Trophoblast cell (in vitro differentiated cells and primary cell): ENCODE measurements at regions not wholly inside any gene's neighbourhood (a gene's known extent, or its start where the extent isn't known, plus 50 kb on each side); places are given as distances from the start of the nearest gene placed in this dataset.

Experiments used
- DNase-seq, 2 donors: peaks; one replicate each; pipeline ENCODE4 v3.0.0-alpha.2; 2016
- H2AFZ ChIP-seq: 2 replicates; pipeline ENCODE4 v1.6.1; 2013; ENCODE audit warnings: low read length, moderate library complexity, mild to moderate bottlenecking; ENCODE audit not compliant: insufficient read depth, poor library complexity
- H2AK5ac ChIP-seq: 2 replicates; pipeline ENCODE4 v1.6.1; 2013; ENCODE audit warnings: mild to moderate bottlenecking, low read length
- H2BK120ac ChIP-seq: 2 replicates; pipeline ENCODE4 v1.6.1; 2013; ENCODE audit warnings: low read length, mild to moderate bottlenecking, moderate library complexity; ENCODE audit not compliant: insufficient read depth, poor library complexity
- H2BK12ac ChIP-seq: 2 replicates; pipeline ENCODE4 v1.6.1; 2013; ENCODE audit warnings: mild to moderate bottlenecking, low read length, moderate library complexity
- H2BK5ac ChIP-seq: 2 replicates; pipeline ENCODE4 v1.6.1; 2013; ENCODE audit warnings: low read length, low read depth, moderate library complexity, mild to moderate bottlenecking; ENCODE audit not compliant: poor library complexity
- H3K14ac ChIP-seq: 2 replicates; pipeline ENCODE4 v1.6.1; 2013; ENCODE audit warnings: mild to moderate bottlenecking, low read length
- H3K18ac ChIP-seq: 2 replicates; pipeline ENCODE4 v1.6.1; 2013; ENCODE audit warnings: mild to moderate bottlenecking, low read length
- H3K23ac ChIP-seq: 2 replicates; pipeline ENCODE4 v1.6.1; 2013; ENCODE audit warnings: low read length
- H3K27ac ChIP-seq: 2 replicates; pipeline ENCODE4 v1.5.1; 2013; ENCODE audit warnings: low read depth, mild to moderate bottlenecking, inconsistent platforms, low read length, moderate library complexity
- H3K27me3 ChIP-seq: 2 replicates; pipeline ENCODE4 v1.6.1; 2013; ENCODE audit warnings: inconsistent platforms, mild to moderate bottlenecking, low read length, moderate library complexity; ENCODE audit not compliant: insufficient read depth
- H3K36me3 ChIP-seq, 2 experiments: 1 replicate in 1 of 2; 2 replicates in 1 of 2; pipeline ENCODE4 v1.6.1; 2013; ENCODE audit warnings: low read length in 2 of 2, mild to moderate bottlenecking in 2 of 2, moderate library complexity in 1 of 2; ENCODE audit not compliant: insufficient read depth in 2 of 2, control insufficient read depth in 1 of 2
- H3K4ac ChIP-seq: 2 replicates; pipeline ENCODE4 v1.6.1; 2013; ENCODE audit warnings: low read depth, mild to moderate bottlenecking, low read length, moderate library complexity
- H3K4me1 ChIP-seq, 2 experiments: 1 replicate in 1 of 2; 2 replicates in 1 of 2; pipeline ENCODE4 v1.6.1; 2013; ENCODE audit warnings: low read length in 2 of 2, mild to moderate bottlenecking in 2 of 2, moderate library complexity in 1 of 2; ENCODE audit not compliant: insufficient read depth in 2 of 2, control insufficient read depth in 1 of 2
- H3K4me2 ChIP-seq: 2 replicates; pipeline ENCODE4 v1.6.1; 2013; ENCODE audit warnings: inconsistent platforms, mild to moderate bottlenecking, low read length, moderate library complexity
- H3K4me3 ChIP-seq: 2 replicates; pipeline ENCODE4 v1.5.1; 2013; ENCODE audit warnings: mild to moderate bottlenecking, low read depth, low read length, inconsistent platforms
- H3K79me1 ChIP-seq: one replicate; pipeline ENCODE4 v1.6.1; 2013; ENCODE audit warnings: low read length
- H3K79me2 ChIP-seq: 2 replicates; pipeline ENCODE4 v1.6.1; 2013; ENCODE audit warnings: low read length, mild to moderate bottlenecking; ENCODE audit not compliant: control insufficient read depth, insufficient read depth, poor library complexity
- H3K9ac ChIP-seq: 2 replicates; pipeline ENCODE4 v1.6.1; 2013; ENCODE audit warnings: mild to moderate bottlenecking, low read length
- H3K9me3 ChIP-seq: 2 replicates; pipeline ENCODE4 v1.6.1; 2013; ENCODE audit warnings: low read depth, mild to moderate bottlenecking, control low read depth, inconsistent platforms, low read length; ENCODE audit not compliant: insufficient read depth
- H4K12ac ChIP-seq: 2 replicates; pipeline ENCODE4 v1.6.1; 2013; ENCODE audit warnings: low read depth, mild to moderate bottlenecking, low read length, moderate library complexity
- H4K8ac ChIP-seq: 2 replicates; pipeline ENCODE4 v1.6.1; 2013; ENCODE audit warnings: low read depth, mild to moderate bottlenecking, low read length, moderate library complexity
- H4K91ac ChIP-seq: one replicate; pipeline ENCODE4 v1.6.1; 2013; ENCODE audit warnings: low read depth, mild to moderate bottlenecking, low read length, moderate library complexity
- WGBS: extraction: QIAGEN DNeasy Blood & Tissue Kit; methylation state at CpG from one replicate; pipeline ENCODE4 v1.1.7; 2013; ENCODE audit warnings: missing lambda C conversion rate; ENCODE audit not compliant: insufficient read length, insufficient coverage; ENCODE audit errors: extremely low coverage; 5-methylcytosine and 5-hydroxymethylcytosine counted together

DNA sequence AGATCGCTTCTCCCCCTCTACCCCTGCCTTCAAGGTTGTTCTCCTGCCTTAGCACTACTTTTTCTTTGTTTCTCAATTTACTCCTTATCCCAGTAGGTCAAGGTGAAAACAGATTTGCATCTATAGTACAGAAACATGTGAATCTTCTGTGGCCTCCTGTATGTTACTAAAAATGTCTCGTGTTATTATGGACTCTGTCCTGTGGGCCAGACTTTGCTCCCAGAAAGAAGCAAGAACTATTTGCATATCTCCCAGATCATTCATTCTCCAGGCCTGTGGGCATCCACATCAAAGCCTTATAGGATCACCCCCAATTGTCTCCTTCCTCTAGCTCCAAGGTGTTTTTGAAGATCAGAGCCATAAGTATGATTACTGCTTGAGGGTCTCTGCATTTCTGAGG, 169.5 kb upstream of the ROPN1 start:
- Histone ChIP-seq H2AK5ac (no peak overlapping the region), H4K91ac (no peak overlapping the region), H4K8ac (no peak overlapping the region), H2BK5ac (no peak overlapping the region), H3K9me3 (peaks cover 2% of the 10 kb centered on the region), H3K79me1 (no peaks in the 10 kb centered on the region), H3K9ac (no peak overlapping the region), H3K27me3 (no peaks in the 10 kb centered on the region), H3K4me1 (peaks cover 0 to 13% of the 10 kb centered on the region in 2 experiments), H3K79me2 (no peaks in the 10 kb centered on the region), H3K36me3 (peaks cover 0 to 2% of the 10 kb centered on the region in 2 experiments), H2BK12ac (no peak overlapping the region), H2AFZ (no peak overlapping the region), H4K12ac (no peak overlapping the region), H3K4me3 (no peak overlapping the region), H3K27ac (no peak overlapping the region), H3K4me2 (no peak overlapping the region), H2BK120ac (no peak overlapping the region), H3K14ac (no peak overlapping the region), H3K23ac (no peak overlapping the region), H3K4ac (no peak overlapping the region), H3K18ac (no peak overlapping the region)
- no CpG with 5 or more reads among the region's 2 CpGs for WGBS
- DNase-seq = no peak

DNA sequence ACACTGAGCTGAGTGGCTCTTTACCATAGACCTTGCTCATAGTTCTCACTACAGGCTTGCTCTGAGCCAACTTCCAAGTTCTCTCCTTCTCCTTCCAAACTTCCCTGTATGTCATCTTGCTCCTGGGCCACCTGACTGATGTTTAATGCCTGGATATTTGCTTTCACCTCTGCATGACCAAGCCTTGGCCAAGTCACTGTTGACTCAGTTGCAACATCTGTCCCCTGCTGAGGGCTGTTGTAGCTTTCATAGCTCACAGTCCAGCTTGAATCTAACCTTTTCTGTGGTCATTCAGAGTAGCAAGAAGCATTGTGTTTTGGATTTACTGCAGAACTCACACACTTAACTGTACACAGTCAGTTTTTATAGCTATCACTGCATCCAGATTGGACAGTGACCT, 171.8 kb upstream of the ROPN1 start:
- Histone ChIP-seq H3K23ac (no peak overlapping the region), H3K9ac (no peak overlapping the region), H3K14ac (no peak overlapping the region), H3K4me3 (no peak overlapping the region), H4K12ac (no peak overlapping the region), H3K36me3 (peaks cover 0 to 2% of the 10 kb centered on the region in 2 experiments), H2BK5ac (no peak overlapping the region), H3K27me3 (no peaks in the 10 kb centered on the region), H3K79me1 (no peaks in the 10 kb centered on the region), H2BK12ac (no peak overlapping the region), H2AFZ (no peak overlapping the region), H3K79me2 (no peaks in the 10 kb centered on the region), H3K4me1 (peaks cover 0 to 3% of the 10 kb centered on the region in 2 experiments), H3K27ac (no peak overlapping the region), H4K91ac (no peak overlapping the region), H3K9me3 (peaks cover 2% of the 10 kb centered on the region), H4K8ac (no peak overlapping the region), H3K4me2 (no peak overlapping the region), H3K4ac (no peak overlapping the region), H2BK120ac (no peak overlapping the region), H2AK5ac (no peak overlapping the region), H3K18ac (no peak overlapping the region)
- no peak for DNase-seq

DNA sequence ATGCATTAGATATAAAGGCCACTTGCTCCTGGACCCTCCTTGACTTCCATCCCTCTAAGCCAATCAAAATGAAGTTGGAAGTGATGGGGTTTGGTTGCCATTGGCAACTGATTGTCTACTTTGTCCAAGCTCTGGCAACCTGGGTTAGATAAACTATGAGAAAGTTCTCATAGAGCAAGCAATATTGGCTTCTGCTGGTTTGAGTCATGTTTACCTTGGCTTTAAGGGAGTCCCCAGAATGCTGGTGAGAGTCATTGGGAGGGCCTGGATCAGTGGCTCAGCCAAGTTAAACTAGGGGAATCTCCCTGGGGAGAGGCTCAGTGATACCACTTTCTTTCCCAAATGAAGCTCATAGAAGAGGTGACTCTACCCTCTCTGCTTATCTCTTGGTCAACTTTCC, 176.3 kb upstream of the ROPN1 start:
- no peak overlapping the region for H3K4ac ChIP-seq
- no peak overlapping the region for H3K4me2 ChIP-seq
- H3K79me1 ChIP-seq = no peaks in the 10 kb centered on the region
- no peak overlapping the region for H3K23ac ChIP-seq
- no peak overlapping the region for H3K14ac ChIP-seq
- H3K4me3 ChIP-seq = no peak overlapping the region
- H4K8ac ChIP-seq = no peak overlapping the region
- H2BK5ac ChIP-seq = no peak overlapping the region
- H3K79me2 ChIP-seq = no peaks in the 10 kb centered on the region
- H3K18ac ChIP-seq = no peak overlapping the region
- H2BK12ac ChIP-seq = no peak overlapping the region
- no peak overlapping the region for H3K27ac ChIP-seq
- DNase-seq = no peak
- no peaks in the 10 kb centered on the region for H3K36me3 ChIP-seq
- no peak overlapping the region for H4K12ac ChIP-seq
- no peak overlapping the region for H4K91ac ChIP-seq
- H3K27me3 ChIP-seq = no peaks in the 10 kb centered on the region
- H2BK120ac ChIP-seq = no peak overlapping the region
- no peak overlapping the region for H3K9ac ChIP-seq
- peaks cover 2% of the 10 kb centered on the region for H3K9me3 ChIP-seq
- no peaks in the 10 kb centered on the region for H3K4me1 ChIP-seq
- no peak overlapping the region for H2AFZ ChIP-seq
- H2AK5ac ChIP-seq = no peak overlapping the region

DNA sequence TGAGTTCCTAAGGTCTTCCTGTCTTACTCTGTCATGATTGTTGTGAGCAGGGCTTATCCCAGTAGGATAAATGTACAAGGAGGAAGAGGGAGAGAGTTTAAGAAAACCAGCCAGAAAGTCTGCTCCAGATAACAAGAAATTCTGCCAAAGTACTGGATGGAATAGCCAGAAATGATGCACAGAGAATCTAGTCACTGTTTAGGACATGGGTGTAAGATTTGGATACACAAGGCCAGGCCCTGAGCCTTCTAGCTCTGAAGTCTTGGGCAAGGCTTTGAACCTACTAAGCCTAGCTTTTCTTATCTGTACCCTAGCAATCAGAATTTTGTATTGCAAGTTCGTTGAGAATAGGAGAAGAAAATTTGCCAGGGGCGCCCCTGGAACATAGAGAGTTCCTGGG, 180.4 kb upstream of the ROPN1 start:
- no CpG with 5 or more reads among the region's 2 CpGs for WGBS
- DNase-seq = no peak
- no peaks in the 10 kb centered on the region for H3K4me1 ChIP-seq
- H3K79me2 ChIP-seq = no peaks in the 10 kb centered on the region
- H2AFZ ChIP-seq = no peak overlapping the region
- H3K4ac ChIP-seq = no peak overlapping the region
- H2BK5ac ChIP-seq = no peak overlapping the region
- no peak overlapping the region for H4K8ac ChIP-seq
- H3K79me1 ChIP-seq = no peaks in the 10 kb centered on the region
- H2BK12ac ChIP-seq = no peak overlapping the region
- H3K9ac ChIP-seq = no peak overlapping the region
- no peak overlapping the region for H3K4me2 ChIP-seq
- H3K23ac ChIP-seq = no peak overlapping the region
- H2BK120ac ChIP-seq = no peak overlapping the region
- H2AK5ac ChIP-seq = no peak overlapping the region
- H4K91ac ChIP-seq = no peak overlapping the region
- H3K36me3 ChIP-seq = no peaks in the 10 kb centered on the region
- no peak overlapping the region for H4K12ac ChIP-seq
- H3K27ac ChIP-seq = no peak overlapping the region
- H3K9me3 ChIP-seq = no peaks in the 10 kb centered on the region
- no peaks in the 10 kb centered on the region for H3K27me3 ChIP-seq
- H3K18ac ChIP-seq = no peak overlapping the region
- no peak overlapping the region for H3K14ac ChIP-seq
- H3K4me3 ChIP-seq = no peak overlapping the region

DNA sequence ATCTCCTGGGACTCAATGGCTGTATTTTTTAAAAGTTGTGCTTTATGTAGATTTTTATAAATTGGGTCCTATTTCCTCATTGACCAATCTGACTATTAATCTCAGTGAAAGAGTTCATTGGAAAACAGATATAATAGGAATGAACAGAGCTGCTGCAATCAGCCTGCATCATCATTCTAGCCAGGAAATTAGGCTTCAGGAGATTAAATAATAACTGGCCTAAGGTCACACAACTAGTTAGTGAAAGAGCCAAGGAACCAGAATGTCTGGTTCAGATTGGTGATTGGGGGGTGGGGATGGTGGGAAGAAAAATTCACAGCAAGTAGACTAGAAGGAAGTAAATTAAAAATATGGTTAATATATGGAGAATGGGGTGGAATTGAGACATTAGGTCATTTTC, 180.9 kb upstream of the ROPN1 start:
- H2AFZ ChIP-seq = no peak overlapping the region
- H3K36me3 ChIP-seq = no peaks in the 10 kb centered on the region
- no peak overlapping the region for H3K4me3 ChIP-seq
- H2BK5ac ChIP-seq = no peak overlapping the region
- H4K12ac ChIP-seq = no peak overlapping the region
- no peak for DNase-seq
- no peaks in the 10 kb centered on the region for H3K4me1 ChIP-seq
- no peak overlapping the region for H3K18ac ChIP-seq
- H3K9me3 ChIP-seq = no peaks in the 10 kb centered on the region
- H4K8ac ChIP-seq = no peak overlapping the region
- H2AK5ac ChIP-seq = no peak overlapping the region
- no peak overlapping the region for H3K23ac ChIP-seq
- no peak overlapping the region for H3K4me2 ChIP-seq
- no peak overlapping the region for H2BK120ac ChIP-seq
- no peaks in the 10 kb centered on the region for H3K79me1 ChIP-seq
- H2BK12ac ChIP-seq = no peak overlapping the region
- H3K4ac ChIP-seq = no peak overlapping the region
- H3K14ac ChIP-seq = no peak overlapping the region
- no peak overlapping the region for H3K9ac ChIP-seq
- no peaks in the 10 kb centered on the region for H3K27me3 ChIP-seq
- H3K79me2 ChIP-seq = no peaks in the 10 kb centered on the region
- no peak overlapping the region for H4K91ac ChIP-seq
- H3K27ac ChIP-seq = no peak overlapping the region
